Right renal cortex interstitium (tissue), 3 donors: ENCODE measurements at regions not wholly inside any gene's neighbourhood (a gene's known extent, or its start where the extent isn't known, plus 50 kb on each side); places are given as distances from the start of the nearest gene placed in this dataset.

ENCODE experiments used
- DNase-seq, 3 donors: peaks; one replicate each; pipeline ENCODE4 v3.0.0-alpha.2; 2013; ENCODE audit warnings: low read depth in 3 of 3, low spot score in 2 of 3

GRCh38 chr3:137382005-137382594 is 382.0 kb upstream of the SOX14 start:
- no peak for DNase-seq

GRCh38 chr3:137385922-137386321 is 378.2 kb upstream of the SOX14 start:
- no peak for DNase-seq

GRCh38 chr3:137409584-137409983 is 354.5 kb upstream of the SOX14 start:
- no peak for DNase-seq

- DNase-seq, result no peak
Measured at GRCh38 chr3:137410028-137410427, 354.1 kb upstream of the SOX14 start.

GRCh38 chr3:137420198-137420995 is 343.7 kb upstream of the SOX14 start:
- no peak for DNase-seq

- no peak for DNase-seq
Measured at GRCh38 chr3:137438561-137438960, 325.6 kb upstream of the SOX14 start.

GRCh38 chr3:137460944-137461343 is 303.2 kb upstream of the SOX14 start:
- DNase-seq, result no peak

GRCh38 chr3:137463131-137463530 is 301.0 kb upstream of the SOX14 start:
- no peak for DNase-seq

GRCh38 chr3:137464341-137464740 is 299.8 kb upstream of the SOX14 start:
- DNase-seq, result no peak

- DNase-seq, result no peak
Measured at GRCh38 chr3:137468446-137468845, 295.7 kb upstream of the SOX14 start.

- DNase-seq, result no peak
Measured at GRCh38 chr3:137469263-137469662, 294.9 kb upstream of the SOX14 start.

- DNase-seq, result no peak
Measured at GRCh38 chr3:137471130-137471529, 293.0 kb upstream of the SOX14 start.

GRCh38 chr3:137471558-137472204 is 292.4 kb upstream of the SOX14 start:
- no peak for DNase-seq

GRCh38 chr3:137477614-137478013 is 286.5 kb upstream of the SOX14 start:
- DNase-seq, result no peak

- peak in 1 of 3 donors; percentile 10 for DNase-seq
Measured at GRCh38 chr3:137509354-137510045, 254.6 kb upstream of the SOX14 start.

GRCh38 chr3:137511655-137512054 is 252.5 kb upstream of the SOX14 start:
- DNase-seq, result no peak

- DNase-seq, result no peak
Measured at GRCh38 chr3:137514853-137515252, 249.3 kb upstream of the SOX14 start.

GRCh38 chr3:137519602-137520001 is 244.5 kb upstream of the SOX14 start:
- no peak for DNase-seq

GRCh38 chr3:137524751-137525150 is 239.4 kb upstream of the SOX14 start:
- no peak for DNase-seq

- no peak for DNase-seq
Measured at GRCh38 chr3:137525471-137525870, 238.6 kb upstream of the SOX14 start.

- DNase-seq, result no peak
Measured at GRCh38 chr3:137542049-137542448, 222.1 kb upstream of the SOX14 start.
